Sigmoid colon (tissue), 6 donors: ENCODE measurements at regions not wholly inside any gene's neighbourhood (a gene's known extent, or its start where the extent isn't known, plus 50 kb on each side); places are given as distances from the start of the nearest gene placed in this dataset.

Experiments
- DNase-seq: peaks from one replicate; pipeline ENCODE4 v3.0.0-alpha.2; 2019
- H3K27ac ChIP-seq, 4 donors: fragments of 200-600 bp; sonication (generic); one replicate each; pipeline ENCODE4 v1.5.1; 2016 to 2019; ENCODE audit warnings: mild to moderate bottlenecking in 1 of 4
- H3K27me3 ChIP-seq, 3 donors: fragments of 200-600 bp; sonication (generic); one replicate each; pipeline ENCODE4 v1.5.1; 2019; ENCODE audit warnings: mild to moderate bottlenecking in 1 of 3
- H3K36me3 ChIP-seq, 4 donors: fragments of 200-600 bp; sonication (generic); one replicate each; pipeline ENCODE4 v1.5.1; 2016 to 2019
- H3K4me1 ChIP-seq, 4 donors: fragments of 200-600 bp; sonication (generic); one replicate each; pipeline ENCODE4 v1.5.1; 2017 to 2019
- H3K4me3 ChIP-seq, 4 donors: fragments of 200-600 bp; sonication (generic); one replicate each; pipeline ENCODE4 v1.5.1; 2017 to 2019; ENCODE audit warnings: mild to moderate bottlenecking in 2 of 4, moderate library complexity in 1 of 4
- H3K9me3 ChIP-seq, 4 donors: fragments of 200-600 bp in 3 of 4; sonication (generic) in 3 of 4; one replicate each; pipeline versions ENCODE4 v1.5.1 to v1.6.1; 2013 to 2019
- EP300 ChIP-seq, 4 donors: sonication (generic); formaldehyde crosslinking; IDR thresholded peaks; one replicate each; pipeline ENCODE4 v1.6.1; 2017; ENCODE audit warnings: antibody characterized with exemption in 4 of 4
- POLR2A ChIP-seq, 2 donors: fragments of 450-650 bp; IDR thresholded peaks; one replicate each; pipeline ENCODE4 v1.6.1; 2016; ENCODE audit warnings: antibody characterized with exemption in 2 of 2, mild to moderate bottlenecking in 2 of 2, moderate library complexity in 2 of 2
- POLR2AphosphoS5 ChIP-seq, 4 donors: sonication (generic); formaldehyde crosslinking; IDR thresholded peaks; one replicate each; pipeline ENCODE4 v1.6.1; 2017; ENCODE audit warnings: antibody characterized with exemption in 4 of 4
- WGBS, 2 donors: extraction: QIAGEN DNeasy Blood & Tissue Kit; methylation state at CpG; one replicate each; pipeline ENCODE4 v1.1.7; 2013; 5-methylcytosine and 5-hydroxymethylcytosine counted together
- intact Hi-C: fragments of 100-400 bp; cut with DNase I; formaldehyde crosslinking; loops from one replicate; pipeline ENCODE4 v1.15.1; 2023
- TF ChIP-seq, protein P1 (sequence below), 4 experiments: fragments of 450-650 bp in 3 of 4; fragments of 200-600 bp in 1 of 4; IDR thresholded peaks; one replicate each; pipeline ENCODE4 v1.5.1; 2016 to 2019; ENCODE audit warnings: antibody characterized with exemption in 4 of 4, mild to moderate bottlenecking in 3 of 4, moderate library complexity in 2 of 4
- donor health status: healthy with polysubstance abuse.
- donor health status: healthy.

DNA sequence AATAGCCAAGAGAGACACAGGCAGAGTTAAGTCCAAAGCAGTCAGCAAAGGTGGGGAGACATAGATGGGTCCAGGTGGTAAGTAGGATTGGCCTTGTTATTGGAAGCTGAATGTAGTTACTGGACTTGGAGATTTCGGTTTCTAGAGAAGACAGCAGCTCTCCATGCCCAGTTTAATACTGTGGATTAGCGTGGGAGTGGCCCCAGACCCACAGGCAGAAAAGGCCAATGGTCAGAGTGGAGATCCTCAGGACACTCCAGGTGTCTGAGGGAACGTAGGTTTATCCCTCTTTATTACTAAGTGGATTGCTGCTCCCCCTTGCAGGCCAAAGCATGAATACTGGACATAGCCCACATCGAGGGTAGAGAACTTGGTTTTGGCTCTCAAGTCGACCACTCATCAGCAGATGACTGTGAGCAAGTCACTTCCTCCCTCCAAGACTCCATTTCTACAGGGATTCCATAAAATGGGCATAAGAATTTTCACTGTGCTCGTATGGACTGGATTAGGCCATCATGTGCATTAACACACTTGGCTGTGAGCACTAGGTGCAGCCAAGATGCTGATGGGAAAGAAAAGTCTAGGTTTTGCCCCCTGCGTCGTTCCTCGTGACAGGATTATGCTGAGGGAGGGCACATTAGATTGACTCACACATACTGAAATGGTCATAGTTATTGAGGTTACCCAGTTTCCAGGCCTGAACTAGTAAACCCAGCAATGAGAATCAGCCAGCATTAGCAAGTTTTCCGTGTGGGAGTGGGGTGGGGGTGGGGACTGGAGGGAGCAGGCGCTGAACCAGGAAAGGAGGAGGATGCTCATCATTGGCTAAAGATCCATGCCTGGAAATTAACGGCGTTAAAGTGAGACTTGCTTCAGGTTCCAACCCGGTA, 225.2 kb upstream of the TPRG1 start:
- Histone ChIP-seq H3K4me1 (peaks cover 0 to 57% (median 48%) of the 10 kb centered on the region in 4 donors), H3K4me3 (peak overlapping the region; percentile 12 to 46 (median 42)), H3K27me3 (no peaks in the 10 kb centered on the region), H3K9me3 (no peaks in the 10 kb centered on the region), H3K27ac (peak overlapping the region; percentile 92 to 97 (median 96)), H3K36me3 (no peaks in the 10 kb centered on the region)
- no peak for TF ChIP-seq POLR2A (IDR thresholded peaks at IDR 0.05)
- no peak for TF ChIP-seq EP300 (IDR thresholded peaks at IDR 0.05)
- no peak for TF ChIP-seq POLR2AphosphoS5 (IDR thresholded peaks at IDR 0.05)
- TF ChIP-seq, protein P1, sequence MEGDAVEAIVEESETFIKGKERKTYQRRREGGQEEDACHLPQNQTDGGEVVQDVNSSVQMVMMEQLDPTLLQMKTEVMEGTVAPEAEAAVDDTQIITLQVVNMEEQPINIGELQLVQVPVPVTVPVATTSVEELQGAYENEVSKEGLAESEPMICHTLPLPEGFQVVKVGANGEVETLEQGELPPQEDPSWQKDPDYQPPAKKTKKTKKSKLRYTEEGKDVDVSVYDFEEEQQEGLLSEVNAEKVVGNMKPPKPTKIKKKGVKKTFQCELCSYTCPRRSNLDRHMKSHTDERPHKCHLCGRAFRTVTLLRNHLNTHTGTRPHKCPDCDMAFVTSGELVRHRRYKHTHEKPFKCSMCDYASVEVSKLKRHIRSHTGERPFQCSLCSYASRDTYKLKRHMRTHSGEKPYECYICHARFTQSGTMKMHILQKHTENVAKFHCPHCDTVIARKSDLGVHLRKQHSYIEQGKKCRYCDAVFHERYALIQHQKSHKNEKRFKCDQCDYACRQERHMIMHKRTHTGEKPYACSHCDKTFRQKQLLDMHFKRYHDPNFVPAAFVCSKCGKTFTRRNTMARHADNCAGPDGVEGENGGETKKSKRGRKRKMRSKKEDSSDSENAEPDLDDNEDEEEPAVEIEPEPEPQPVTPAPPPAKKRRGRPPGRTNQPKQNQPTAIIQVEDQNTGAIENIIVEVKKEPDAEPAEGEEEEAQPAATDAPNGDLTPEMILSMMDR (IDR thresholded peaks at IDR 0.05): no peak
- WGBS, 2 donors: 75 to 84% methylated on average over 14 of the region's 14 CpGs
- no peak for DNase-seq
- intact Hi-C loops: loop anchor here (1.0 to 5.0 kb wide), 5 partner anchors 169 to 724 kb away; no protein-coding TSS in a partner anchor

DNA sequence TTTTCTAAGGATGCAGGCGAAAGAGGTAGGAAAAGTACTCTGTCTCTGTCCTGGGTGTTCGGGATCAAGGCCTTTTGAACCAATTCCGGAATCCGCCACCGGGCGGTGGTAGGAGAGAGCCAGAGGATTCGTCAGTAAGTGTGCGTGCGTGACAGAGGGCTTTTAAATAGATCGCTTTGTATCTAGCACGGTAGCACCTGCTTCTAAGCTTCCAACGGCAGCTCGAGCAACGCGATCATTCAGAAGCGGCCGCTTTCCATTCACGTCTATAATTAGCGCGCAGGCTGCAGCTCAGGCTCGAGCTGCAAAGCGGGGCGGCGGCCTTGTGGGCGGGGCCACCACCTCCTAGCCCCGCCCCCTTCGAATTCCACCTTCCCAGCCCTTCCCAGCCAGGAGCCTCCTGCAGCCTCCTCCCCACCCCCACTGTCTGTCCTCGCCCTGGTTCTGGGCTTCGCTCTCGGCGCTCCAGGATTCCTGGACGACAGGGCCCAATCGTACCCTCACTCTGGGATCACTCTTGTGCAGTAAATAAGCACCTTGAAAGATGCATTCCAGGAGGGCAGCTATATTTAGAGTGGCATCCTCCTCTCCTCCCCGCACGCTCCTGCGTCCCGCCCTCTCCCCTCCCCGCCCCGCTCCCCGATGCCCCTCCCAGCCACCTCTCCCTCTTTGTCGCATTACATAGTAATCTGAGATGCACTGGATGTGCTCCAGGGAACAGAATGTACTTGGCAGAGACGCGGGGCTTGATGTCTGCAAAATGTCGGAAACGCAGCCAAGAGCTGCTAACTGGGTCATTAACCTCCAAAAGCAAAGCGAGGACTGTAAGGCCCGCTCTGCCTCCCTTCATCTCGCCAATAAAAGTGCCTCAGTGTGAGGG, 224.1 kb upstream of the TPRG1 start:
- H3K9me3 ChIP-seq: no peaks in the 10 kb centered on the region
- H3K27me3 ChIP-seq: no peaks in the 10 kb centered on the region
- H3K4me3 ChIP-seq: peak overlapping the region; percentile 12 to 46 (median 42)
- DNase-seq: peak; percentile 99
- 5 to 19% methylated on average over 48 of the region's 48 CpGs for WGBS, 2 donors
- H3K36me3 ChIP-seq: no peaks in the 10 kb centered on the region
- peak; percentile 100 for TF ChIP-seq POLR2AphosphoS5 (IDR thresholded peaks at IDR 0.05)
- TF ChIP-seq POLR2A (IDR thresholded peaks at IDR 0.05): peak; percentile 28 to 32
- peak; percentile 100 for TF ChIP-seq EP300 (IDR thresholded peaks at IDR 0.05)
- TF ChIP-seq, protein P1 (IDR thresholded peaks at IDR 0.05): peak; percentile 24 to 64 (median 30)
- peak overlapping the region; percentile 92 to 97 (median 96) for H3K27ac ChIP-seq
- intact Hi-C loops: loop anchor here (1.0 to 5.0 kb wide), 8 partner anchors 170 to 1208 kb away; no protein-coding TSS in a partner anchor
- H3K4me1 ChIP-seq: peaks cover 0 to 63% (median 50%) of the 10 kb centered on the region in 4 donors

DNA sequence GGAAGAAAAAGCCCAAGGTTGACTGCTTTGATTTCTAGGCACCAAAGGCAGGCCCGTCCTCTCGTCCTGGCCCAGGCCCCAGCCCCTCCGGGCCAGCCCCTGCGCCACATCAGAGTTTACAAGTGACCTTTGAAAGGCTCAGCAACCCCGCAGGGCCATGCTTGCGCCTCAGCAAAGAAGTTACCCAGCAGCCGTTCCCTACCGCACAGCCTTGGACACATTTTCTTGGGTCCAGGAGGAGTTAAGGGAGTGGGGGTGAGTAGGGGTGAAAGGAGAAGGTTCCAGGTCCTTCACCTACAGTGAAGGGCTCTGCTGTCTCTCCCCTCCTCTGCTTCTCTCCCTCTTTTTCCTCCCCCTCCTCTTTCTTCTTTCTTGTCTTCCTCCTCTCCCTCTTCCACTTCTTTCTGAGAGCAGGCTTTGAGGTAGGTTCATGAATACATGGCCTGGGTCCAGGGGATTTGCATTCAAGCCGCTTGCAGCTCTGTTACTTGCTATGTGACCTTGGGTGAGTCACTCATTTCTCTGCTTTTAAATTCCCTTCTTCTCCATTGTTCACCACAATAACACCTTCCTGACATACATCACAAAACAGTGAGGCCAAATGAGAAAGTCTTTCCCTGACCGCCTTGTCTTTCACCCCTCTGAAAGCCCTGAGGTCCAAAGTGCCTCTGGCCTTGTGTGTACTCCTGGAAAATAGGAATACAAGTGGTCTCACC, 223.3 kb upstream of the TPRG1 start:
- 17 to 49% methylated on average over 10 of the region's 10 CpGs for WGBS, 2 donors
- Histone ChIP-seq H3K4me1 (peaks cover 0 to 63% (median 50%) of the 10 kb centered on the region in 4 donors), H3K4me3 (peak overlapping the region in 3 of 4 donors; percentile 20 to 43 (median 26)), H3K36me3 (no peaks in the 10 kb centered on the region), H3K27ac (peak overlapping the region; percentile 92 to 97 (median 96)), H3K9me3 (no peaks in the 10 kb centered on the region), H3K27me3 (no peaks in the 10 kb centered on the region)
- TF ChIP-seq POLR2AphosphoS5 (IDR thresholded peaks at IDR 0.05) (no peak), EP300 (IDR thresholded peaks at IDR 0.05) (no peak), POLR2A (IDR thresholded peaks at IDR 0.05) (no peak)
- TF ChIP-seq, protein P1 (IDR thresholded peaks at IDR 0.05): no peak
- intact Hi-C loops: loop anchor here (1.0 to 5.0 kb wide), 7 partner anchors 171 to 1209 kb away; no protein-coding TSS in a partner anchor
- peak; percentile 84 for DNase-seq

DNA sequence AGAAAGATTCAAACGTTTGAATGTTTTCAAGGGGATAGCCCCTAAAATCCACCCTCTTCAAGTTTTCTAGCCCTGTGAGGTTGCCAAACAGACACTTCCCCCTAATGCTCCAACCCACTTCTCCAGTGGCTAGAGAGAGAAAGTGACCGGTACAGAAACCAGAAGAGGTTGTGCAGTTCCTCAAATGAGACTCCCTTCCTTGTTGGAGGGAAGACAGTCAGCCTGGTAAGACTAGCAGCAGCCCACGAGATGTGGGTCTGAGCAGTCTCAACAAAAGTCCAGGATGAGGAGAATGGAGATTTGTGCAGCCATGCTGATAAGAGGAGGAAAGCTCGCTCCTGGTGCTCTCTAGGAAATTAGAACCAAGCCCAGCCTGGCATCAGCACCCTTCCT, 222.8 kb upstream of the TPRG1 start:
- intact Hi-C loops: loop anchor here (1.0 to 5.0 kb wide), 7 partner anchors 172 to 1210 kb away; no protein-coding TSS in a partner anchor

More for the DNA sequence above, 222.8 kb upstream of the TPRG1 start:
- no peak for DNase-seq
- Histone ChIP-seq H3K36me3 (no peaks in the 10 kb centered on the region), H3K27me3 (no peaks in the 10 kb centered on the region), H3K27ac (peak overlapping the region; percentile 92 to 97 (median 96)), H3K4me3 (no peak overlapping the region), H3K4me1 (peaks cover 0 to 61% (median 51%) of the 10 kb centered on the region in 4 donors), H3K9me3 (no peaks in the 10 kb centered on the region)
- 64 to 81% methylated on average over 4 of the region's 4 CpGs for whole genome bisulfite sequencing, 2 donors
- TF ChIP-seq POLR2AphosphoS5 (IDR thresholded peaks at IDR 0.05): peak in 1 of 4 donors; percentile 15
- TF ChIP-seq EP300 (IDR thresholded peaks at IDR 0.05): no peak
- TF ChIP-seq, protein P1 (IDR thresholded peaks at IDR 0.05): no peak
- no peak for TF ChIP-seq POLR2A (IDR thresholded peaks at IDR 0.05)
